ENCODE measurements at regions not wholly inside any gene's neighbourhood (a gene's known extent, or its start where the extent isn't known, plus 50 kb on each side); places are given as distances from the start of the nearest gene placed in this dataset.
A peak's percentile ranks its signal among the peaks of the same experiment; 100 is the strongest.

- WGBS (ENCODE audit: low lambda C conversion rate) = 26% methylated on average over 4 of the region's 5 CpGs
- no peak overlapping the region for H3K27ac ChIP-seq (ENCODE audit: low read depth in 2 of 2, low read length in 1 of 2)
- H3K79me2 ChIP-seq (ENCODE audit: insufficient read depth) = no peaks in the 10 kb centered on the region
- peaks cover 0 to 14% of the 10 kb centered on the region in 2 experiments; a peak in 1 of 4 replicates for H3K4me1 ChIP-seq (ENCODE audit: control insufficient read depth in 1 of 2, insufficient read depth in 2 of 2, low read depth in 1 of 2, low read length in 1 of 2)
- no peak overlapping the region for H3K4me3 ChIP-seq (ENCODE audit: low read depth in 2 of 2, low read length in 1 of 2)
- CTCF ChIA-PET = no interaction called here
- TF ChIP-seq ELF1 (IDR thresholded peaks at IDR 0.05) (no peak), RFX5 (IDR thresholded peaks at IDR 0.05; ENCODE audit: low read length) (no peak), IRF3 (IDR thresholded peaks at IDR 0.05; ENCODE audit: low read depth, low read length) (peak; percentile 8; the same call in 1 of the 2 replicates), CHD2 (IDR thresholded peaks at IDR 0.05; ENCODE audit: low read length, partially characterized antibody) (no peak), GATA2 (CRISPR knock-in tag; IDR thresholded peaks at IDR 0.05) (peak; percentile 47)
- no peaks in the 10 kb centered on the region for H3K36me3 ChIP-seq (replicated peaks in 1 of 2; ENCODE audit: control insufficient read depth in 1 of 2, insufficient read depth in 2 of 2, low read length in 1 of 2)
- DNase-seq = peak; percentile 69
- no peak overlapping the region for H3K4me2 ChIP-seq
- POLR2A ChIA-PET = no interaction called here
- no peaks in the 10 kb centered on the region for H3K9me3 ChIP-seq
- H3K9ac ChIP-seq = no peak overlapping the region
- no peaks in the 10 kb centered on the region for H4K20me1 ChIP-seq (ENCODE audit: insufficient read depth)
- no peaks in the 10 kb centered on the region for H3K9me2 ChIP-seq
- H3F3A ChIP-seq (replicated peaks; ENCODE audit: insufficient read depth) = no peaks in the 10 kb centered on the region
- H3K27me3 ChIP-seq (ENCODE audit: insufficient read depth) = no peaks in the 10 kb centered on the region
- no peak overlapping the region for H2AFZ ChIP-seq (ENCODE audit: low read depth)
These were observed 199.3 kb upstream of the ZC3H12A start for GRCh38 chr1:37274938-37275631.

- Histone ChIP-seq H2AFZ (ENCODE audit: low read depth) (no peak overlapping the region), H3K9me2 (no peaks in the 10 kb centered on the region), H3K4me1 (ENCODE audit: control insufficient read depth in 1 of 2, insufficient read depth in 2 of 2, low read depth in 1 of 2, low read length in 1 of 2) (peaks cover 0 to 14% of the 10 kb centered on the region in 2 experiments; a peak in 1 of 4 replicates), H3K4me2 (no peak overlapping the region), H3F3A (replicated peaks; ENCODE audit: insufficient read depth) (no peaks in the 10 kb centered on the region), H3K9me3 (no peaks in the 10 kb centered on the region), H3K27me3 (ENCODE audit: insufficient read depth) (no peaks in the 10 kb centered on the region), H3K27ac (ENCODE audit: low read depth in 2 of 2, low read length in 1 of 2) (no peak overlapping the region), H3K9ac (no peak overlapping the region), H3K36me3 (replicated peaks in 1 of 2; ENCODE audit: control insufficient read depth in 1 of 2, insufficient read depth in 2 of 2, low read length in 1 of 2) (no peaks in the 10 kb centered on the region), H4K20me1 (ENCODE audit: insufficient read depth) (no peaks in the 10 kb centered on the region), H3K4me3 (ENCODE audit: low read depth in 2 of 2, low read length in 1 of 2) (no peak overlapping the region), H3K79me2 (ENCODE audit: insufficient read depth) (no peaks in the 10 kb centered on the region)
- POLR2A ChIA-PET = no interaction called here
- TF ChIP-seq NRF1 (IDR thresholded peaks at IDR 0.05; ENCODE audit: low read depth, low read length) (no peak), ELF1 (IDR thresholded peaks at IDR 0.05) (no peak), GABPA (IDR thresholded peaks at IDR 0.05; ENCODE audit: low read depth) (no peak), EZH2phosphoT487 (IDR thresholded peaks at IDR 0.05; ENCODE audit: borderline replicate concordance, low read depth) (no peak), USF2 (IDR thresholded peaks at IDR 0.05; ENCODE audit: borderline replicate concordance, low read depth, low read length) (no peak), MAX (IDR thresholded peaks at IDR 0.05; ENCODE audit: low read depth) (no peak)
- CTCF ChIA-PET = interaction anchor here (0.8 to 1.4 kb wide), 2 partner anchors 10 to 13 kb away, joined by 3 to 4 read pairs; no protein-coding TSS in a partner anchor
- WGBS (ENCODE audit: low lambda C conversion rate) = 33% methylated on average over 2 of the region's 2 CpGs
- DNase-seq = no peak
These were observed 197.0 kb upstream of the ZC3H12A start for GRCh38 chr1:37277366-37277765.

All from SK-N-SH (cell line).